Keratinocyte (primary cell): ENCODE measurements at regions not wholly inside any gene's neighbourhood (a gene's known extent, or its start where the extent isn't known, plus 50 kb on each side); places are given as distances from the start of the nearest gene placed in this dataset.

ENCODE experiments used
- EZH2 ChIP-seq: IDR thresholded peaks from one replicate; pipeline ENCODE4 v1.6.1; 2012; ENCODE audit warnings: inconsistent platforms, mild to moderate bottlenecking, low read length, moderate library complexity
- TF ChIP-seq, protein P1 (sequence below), 3 experiments: IDR thresholded peaks in 1 of 3; conservative IDR thresholded peaks in 1 of 3; optimal IDR thresholded peaks in 1 of 3; 2 replicates in 2 of 3; 3 replicates in 1 of 3; pipeline versions ENCODE3 to v1.5.1; 2011; ENCODE audit warnings: low read length in 3 of 3, mild to moderate bottlenecking in 3 of 3, moderate library complexity in 2 of 3, control low read depth in 1 of 3, inconsistent platforms in 1 of 3; ENCODE audit not compliant: insufficient read depth in 2 of 3; ENCODE audit errors: extremely low read depth in 1 of 3

- TF ChIP-seq, protein P1, sequence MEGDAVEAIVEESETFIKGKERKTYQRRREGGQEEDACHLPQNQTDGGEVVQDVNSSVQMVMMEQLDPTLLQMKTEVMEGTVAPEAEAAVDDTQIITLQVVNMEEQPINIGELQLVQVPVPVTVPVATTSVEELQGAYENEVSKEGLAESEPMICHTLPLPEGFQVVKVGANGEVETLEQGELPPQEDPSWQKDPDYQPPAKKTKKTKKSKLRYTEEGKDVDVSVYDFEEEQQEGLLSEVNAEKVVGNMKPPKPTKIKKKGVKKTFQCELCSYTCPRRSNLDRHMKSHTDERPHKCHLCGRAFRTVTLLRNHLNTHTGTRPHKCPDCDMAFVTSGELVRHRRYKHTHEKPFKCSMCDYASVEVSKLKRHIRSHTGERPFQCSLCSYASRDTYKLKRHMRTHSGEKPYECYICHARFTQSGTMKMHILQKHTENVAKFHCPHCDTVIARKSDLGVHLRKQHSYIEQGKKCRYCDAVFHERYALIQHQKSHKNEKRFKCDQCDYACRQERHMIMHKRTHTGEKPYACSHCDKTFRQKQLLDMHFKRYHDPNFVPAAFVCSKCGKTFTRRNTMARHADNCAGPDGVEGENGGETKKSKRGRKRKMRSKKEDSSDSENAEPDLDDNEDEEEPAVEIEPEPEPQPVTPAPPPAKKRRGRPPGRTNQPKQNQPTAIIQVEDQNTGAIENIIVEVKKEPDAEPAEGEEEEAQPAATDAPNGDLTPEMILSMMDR (optimal IDR thresholded peaks at IDR 0.05 in 1 of 3, IDR thresholded peaks at IDR 0.05 in 1 of 3, conservative IDR thresholded peaks at IDR 0.05 in 1 of 3; ENCODE audit: extremely low read depth in 1 of 3, insufficient read depth in 2 of 3, low read length in 3 of 3) = no peak
- TF ChIP-seq EZH2 = no peak
These were observed 379.0 kb upstream of the SGO1 start for GRCh38 chr3:20564966-20565365.
